WERI-Rb-1 (cell line): ENCODE measurements at regions not wholly inside any gene's neighbourhood (a gene's known extent, or its start where the extent isn't known, plus 50 kb on each side); places are given as distances from the start of the nearest gene placed in this dataset.

ENCODE experiments used
- DNase-seq: peaks from one replicate; pipeline ENCODE4 v3.0.0-alpha.2; 2020
- H3K27ac ChIP-seq: fragments of 250-450 bp; sonication (Bioruptor Pico); 2 replicates; pipeline ENCODE4 v1.5.1; 2020; ENCODE audit warnings: mild to moderate bottlenecking, moderate library complexity
- H3K27me3 ChIP-seq: fragments of 250-450 bp; sonication (Bioruptor Pico); 2 replicates; pipeline ENCODE4 v1.5.1; 2021; ENCODE audit warnings: mild to moderate bottlenecking, low read depth, moderate library complexity; ENCODE audit not compliant: insufficient read depth, severe bottlenecking
- H3K36me3 ChIP-seq: fragments of 250-450 bp; sonication (Bioruptor Pico); 2 replicates; pipeline ENCODE4 v1.5.1; 2020; ENCODE audit warnings: mild to moderate bottlenecking, moderate library complexity
- H3K4me3 ChIP-seq: 2 replicates; pipeline ENCODE4 v1.5.1; 2011; ENCODE audit warnings: low read depth, mild to moderate bottlenecking, control low read depth, low read length
- H3K9me3 ChIP-seq: fragments of 250-450 bp; sonication (Bioruptor Pico); 2 replicates; pipeline ENCODE4 v1.5.1; 2021; ENCODE audit warnings: mild to moderate bottlenecking, moderate library complexity; ENCODE audit not compliant: severe bottlenecking
- TF ChIP-seq, protein P1 (sequence below): IDR thresholded peaks from 2 replicates; pipeline ENCODE4 v1.5.1; 2011; ENCODE audit warnings: low read depth, mild to moderate bottlenecking, control low read depth, inconsistent platforms, low read length

GRCh38 chr19:28744943-28745342 lies 468.0 kb downstream of the UQCRFS1 start:
- H3K36me3 ChIP-seq = no peaks in the 10 kb centered on the region
- no peak for DNase-seq
- H3K9me3 ChIP-seq = peaks cover 3% of the 10 kb centered on the region
- TF ChIP-seq, protein P1, sequence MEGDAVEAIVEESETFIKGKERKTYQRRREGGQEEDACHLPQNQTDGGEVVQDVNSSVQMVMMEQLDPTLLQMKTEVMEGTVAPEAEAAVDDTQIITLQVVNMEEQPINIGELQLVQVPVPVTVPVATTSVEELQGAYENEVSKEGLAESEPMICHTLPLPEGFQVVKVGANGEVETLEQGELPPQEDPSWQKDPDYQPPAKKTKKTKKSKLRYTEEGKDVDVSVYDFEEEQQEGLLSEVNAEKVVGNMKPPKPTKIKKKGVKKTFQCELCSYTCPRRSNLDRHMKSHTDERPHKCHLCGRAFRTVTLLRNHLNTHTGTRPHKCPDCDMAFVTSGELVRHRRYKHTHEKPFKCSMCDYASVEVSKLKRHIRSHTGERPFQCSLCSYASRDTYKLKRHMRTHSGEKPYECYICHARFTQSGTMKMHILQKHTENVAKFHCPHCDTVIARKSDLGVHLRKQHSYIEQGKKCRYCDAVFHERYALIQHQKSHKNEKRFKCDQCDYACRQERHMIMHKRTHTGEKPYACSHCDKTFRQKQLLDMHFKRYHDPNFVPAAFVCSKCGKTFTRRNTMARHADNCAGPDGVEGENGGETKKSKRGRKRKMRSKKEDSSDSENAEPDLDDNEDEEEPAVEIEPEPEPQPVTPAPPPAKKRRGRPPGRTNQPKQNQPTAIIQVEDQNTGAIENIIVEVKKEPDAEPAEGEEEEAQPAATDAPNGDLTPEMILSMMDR = no peak
- H3K4me3 ChIP-seq = no peak overlapping the region
- H3K27ac ChIP-seq = no peak overlapping the region
- peaks cover 24% of the 10 kb centered on the region for H3K27me3 ChIP-seq

DNA sequence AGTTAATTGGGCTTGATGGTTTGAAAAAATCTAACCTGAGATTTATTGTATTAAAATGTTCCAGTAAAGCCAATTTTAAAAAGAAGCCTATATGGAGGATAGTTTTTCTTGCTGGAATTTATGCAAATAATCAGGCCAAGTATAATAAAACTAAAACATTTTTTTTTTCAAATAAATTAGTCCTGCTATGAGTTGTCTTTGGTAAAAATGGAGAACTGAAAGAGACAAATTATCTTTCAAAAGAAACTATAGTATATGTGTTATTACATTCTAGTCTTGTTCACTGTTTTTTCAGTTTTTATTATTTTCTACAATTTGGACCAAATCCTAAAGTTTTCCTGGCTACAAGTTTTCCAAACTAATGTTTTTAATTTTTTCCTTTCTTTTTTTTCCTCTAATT lies 468.9 kb downstream of the UQCRFS1 start:
- no peak for DNase-seq
- Histone ChIP-seq H3K4me3 (no peak overlapping the region), H3K27ac (no peak overlapping the region), H3K9me3 (no peaks in the 10 kb centered on the region), H3K27me3 (peaks cover 24% of the 10 kb centered on the region), H3K36me3 (no peaks in the 10 kb centered on the region)
- TF ChIP-seq, protein P1 = no peak

- no peaks in the 10 kb centered on the region for H3K36me3 ChIP-seq
- H3K27ac ChIP-seq = no peak overlapping the region
- no peak overlapping the region for H3K4me3 ChIP-seq
- no peaks in the 10 kb centered on the region for H3K9me3 ChIP-seq
- no peak for DNase-seq
- TF ChIP-seq, protein P1 = peak; percentile 13; the same call in 1 of the 2 replicates
- peaks cover 56% of the 10 kb centered on the region for H3K27me3 ChIP-seq
Observed at GRCh38 chr19:28737021-28737895, 475.7 kb downstream of the UQCRFS1 start.

- no peaks in the 10 kb centered on the region for H3K36me3 ChIP-seq
- no peak for DNase-seq
- TF ChIP-seq, protein P1 = no peak
- no peak overlapping the region for H3K4me3 ChIP-seq
- peaks cover 60% of the 10 kb centered on the region for H3K27me3 ChIP-seq
- H3K27ac ChIP-seq = no peak overlapping the region
- no peaks in the 10 kb centered on the region for H3K9me3 ChIP-seq
Observed at GRCh38 chr19:28736528-28736927, 476.4 kb downstream of the UQCRFS1 start.

- no peak overlapping the region for H3K4me3 ChIP-seq
- peaks cover 2% of the 10 kb centered on the region for H3K9me3 ChIP-seq
- DNase-seq = no peak
- H3K36me3 ChIP-seq = no peaks in the 10 kb centered on the region
- H3K27me3 ChIP-seq = peaks cover 82% of the 10 kb centered on the region
- TF ChIP-seq, protein P1 = no peak
- H3K27ac ChIP-seq = no peak overlapping the region
Observed at GRCh38 chr19:28731577-28731976, 481.4 kb downstream of the UQCRFS1 start.
